ENCODE measurements at regions not wholly inside any gene's neighbourhood (a gene's known extent, or its start where the extent isn't known, plus 50 kb on each side); places are given as distances from the start of the nearest gene placed in this dataset.
A peak's percentile ranks its signal among the peaks of the same experiment; 100 is the strongest.

DNA sequence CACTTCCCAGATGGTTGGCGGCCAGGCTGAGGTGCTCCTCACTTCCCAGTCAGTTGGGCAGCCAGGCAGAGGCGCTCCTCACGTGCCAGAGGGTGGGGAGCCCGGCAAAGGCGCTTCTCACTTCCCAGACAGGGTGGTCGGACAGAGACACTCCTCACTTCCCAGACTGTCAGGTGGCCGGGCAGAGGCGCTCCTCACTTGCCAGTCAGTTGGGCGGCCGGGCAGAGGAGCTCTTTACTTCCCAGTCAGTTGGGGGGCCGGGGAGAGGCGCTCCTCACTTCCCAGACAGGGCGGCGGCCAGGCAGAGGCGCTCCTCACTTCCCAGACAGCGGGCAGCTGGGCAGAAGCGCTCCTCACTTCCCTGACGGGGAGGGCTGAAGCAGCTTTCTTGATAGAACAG lies 143.0 kb upstream of the ARID2 start:
- Histone ChIP-seq H3K9me3 (no peaks in the 10 kb centered on the region), H3K27ac (no peak overlapping the region), H3K4me3 (no peak overlapping the region), H3K27me3 (no peaks in the 10 kb centered on the region), H3K36me3 (replicated peaks in 1 of 2; ENCODE audit: insufficient read depth in 1 of 2, low read depth in 2 of 2) (no peaks in the 10 kb centered on the region), H3K4me1 (peaks cover 15% of the 10 kb centered on the region)
- ATAC-seq, result no peak
- DNase-seq, result no peak
- WGBS, 2 donors, result 94 to 96% methylated on average over 6 to 18 of the region's 18 CpGs
- TF ChIP-seq, protein P1, sequence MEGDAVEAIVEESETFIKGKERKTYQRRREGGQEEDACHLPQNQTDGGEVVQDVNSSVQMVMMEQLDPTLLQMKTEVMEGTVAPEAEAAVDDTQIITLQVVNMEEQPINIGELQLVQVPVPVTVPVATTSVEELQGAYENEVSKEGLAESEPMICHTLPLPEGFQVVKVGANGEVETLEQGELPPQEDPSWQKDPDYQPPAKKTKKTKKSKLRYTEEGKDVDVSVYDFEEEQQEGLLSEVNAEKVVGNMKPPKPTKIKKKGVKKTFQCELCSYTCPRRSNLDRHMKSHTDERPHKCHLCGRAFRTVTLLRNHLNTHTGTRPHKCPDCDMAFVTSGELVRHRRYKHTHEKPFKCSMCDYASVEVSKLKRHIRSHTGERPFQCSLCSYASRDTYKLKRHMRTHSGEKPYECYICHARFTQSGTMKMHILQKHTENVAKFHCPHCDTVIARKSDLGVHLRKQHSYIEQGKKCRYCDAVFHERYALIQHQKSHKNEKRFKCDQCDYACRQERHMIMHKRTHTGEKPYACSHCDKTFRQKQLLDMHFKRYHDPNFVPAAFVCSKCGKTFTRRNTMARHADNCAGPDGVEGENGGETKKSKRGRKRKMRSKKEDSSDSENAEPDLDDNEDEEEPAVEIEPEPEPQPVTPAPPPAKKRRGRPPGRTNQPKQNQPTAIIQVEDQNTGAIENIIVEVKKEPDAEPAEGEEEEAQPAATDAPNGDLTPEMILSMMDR (IDR thresholded peaks at IDR 0.05), result no peak
- no peak for TF ChIP-seq POLR2A (IDR thresholded peaks at IDR 0.05)
- intact Hi-C loops (cut with DNase I), result no loop called here

DNA sequence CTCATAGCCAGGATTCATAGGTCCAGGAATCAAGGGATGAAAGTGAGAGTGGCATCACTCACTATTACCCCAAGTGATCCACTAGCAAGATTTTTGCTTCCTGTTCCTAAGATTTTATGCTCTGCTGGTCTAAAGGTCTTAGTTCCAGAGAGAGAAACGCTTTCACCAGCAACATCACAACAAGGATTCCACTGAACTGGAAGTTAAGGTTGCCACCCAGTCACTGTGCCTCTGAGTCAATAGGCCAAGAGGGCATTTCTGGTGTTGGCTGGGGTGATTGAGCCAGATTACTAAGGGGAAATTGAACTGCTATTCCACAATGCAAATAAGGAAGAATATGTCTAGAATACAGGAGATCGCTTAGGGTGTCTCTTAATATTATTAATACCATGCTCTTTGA lies 142.5 kb upstream of the ARID2 start:
- no peak overlapping the region for H3K27ac ChIP-seq
- H3K4me3 ChIP-seq, result no peak overlapping the region
- ATAC-seq (no peak), DNase-seq (no peak)
- H3K9me3 ChIP-seq, result no peaks in the 10 kb centered on the region
- peaks cover 15% of the 10 kb centered on the region for H3K4me1 ChIP-seq
- no peaks in the 10 kb centered on the region for H3K27me3 ChIP-seq
- no peak for TF ChIP-seq POLR2A (IDR thresholded peaks at IDR 0.05)
- TF ChIP-seq, protein P1 (IDR thresholded peaks at IDR 0.05), result no peak
- WGBS, 2 donors, result 89 to 98% methylated on average over 2 of the region's 2 CpGs
- intact Hi-C loops (cut with DNase I), result no loop called here
- no peaks in the 10 kb centered on the region for H3K36me3 ChIP-seq (replicated peaks in 1 of 2; ENCODE audit: insufficient read depth in 1 of 2, low read depth in 2 of 2)

GRCh38 chr12:45587877-45588533 lies 141.5 kb upstream of the ARID2 start:
- ATAC-seq (no peak), DNase-seq (peak; percentile 7 to 60 (median 14))
- Histone ChIP-seq H3K4me1 (peaks cover 7% of the 10 kb centered on the region), H3K27me3 (no peaks in the 10 kb centered on the region), H3K36me3 (replicated peaks in 1 of 2; ENCODE audit: insufficient read depth in 1 of 2, low read depth in 2 of 2) (no peaks in the 10 kb centered on the region), H3K27ac (no peak overlapping the region), H3K4me3 (no peak overlapping the region), H3K9me3 (no peaks in the 10 kb centered on the region)
- WGBS, 2 donors, result 84 to 86% methylated on average over 3 of the region's 3 CpGs
- TF ChIP-seq, protein P1 (IDR thresholded peaks at IDR 0.05), result peak in 1 of 7 experiments; percentile 17
- no peak for TF ChIP-seq POLR2A (IDR thresholded peaks at IDR 0.05)
- intact Hi-C loops (cut with DNase I), result no loop called here

- intact Hi-C loops (cut with DNase I), result no loop called here
- WGBS, 2 donors, result 83 to 84% methylated on average over 2 of the region's 2 CpGs
- TF ChIP-seq, protein P1 (IDR thresholded peaks at IDR 0.05), result no peak
- no peak for TF ChIP-seq POLR2A (IDR thresholded peaks at IDR 0.05)
- Histone ChIP-seq H3K27ac (no peak overlapping the region), H3K9me3 (no peaks in the 10 kb centered on the region), H3K36me3 (replicated peaks in 1 of 2; ENCODE audit: insufficient read depth in 1 of 2, low read depth in 2 of 2) (no peaks in the 10 kb centered on the region), H3K27me3 (no peaks in the 10 kb centered on the region), H3K4me1 (no peaks in the 10 kb centered on the region), H3K4me3 (no peak overlapping the region)
- DNase-seq (no peak), ATAC-seq (no peak)
Measured at GRCh38 chr12:45590646-45591045, 138.9 kb upstream of the ARID2 start.

DNA sequence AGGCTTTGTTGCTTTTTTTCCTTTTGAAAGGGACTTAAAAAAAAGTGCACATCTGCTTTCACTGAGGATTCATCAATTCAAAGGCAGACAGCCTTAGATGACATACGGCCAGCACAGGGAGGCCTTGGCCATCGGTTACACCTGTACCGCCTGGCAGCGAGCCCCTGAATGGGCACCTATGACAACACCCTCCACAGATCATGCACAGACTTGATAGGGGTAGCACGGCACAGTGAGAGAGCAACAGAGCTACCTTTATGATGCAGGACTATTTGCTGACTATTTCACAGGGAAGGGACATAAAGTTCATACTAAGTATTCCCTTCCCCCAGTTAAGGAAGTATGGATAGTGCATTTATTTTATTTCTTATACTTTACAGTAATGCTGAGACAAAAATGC lies 137.9 kb upstream of the ARID2 start:
- H3K9me3 ChIP-seq, result no peaks in the 10 kb centered on the region
- intact Hi-C loops (cut with DNase I), result no loop called here
- H3K4me1 ChIP-seq, result no peaks in the 10 kb centered on the region
- no peak for ATAC-seq
- no peak overlapping the region for H3K27ac ChIP-seq
- H3K36me3 ChIP-seq (replicated peaks in 1 of 2; ENCODE audit: insufficient read depth in 1 of 2, low read depth in 2 of 2), result no peaks in the 10 kb centered on the region
- no peak overlapping the region for H3K4me3 ChIP-seq
- no peak for TF ChIP-seq POLR2A (IDR thresholded peaks at IDR 0.05)
- TF ChIP-seq, protein P1 (IDR thresholded peaks at IDR 0.05), result no peak
- DNase-seq, result no peak
- no peaks in the 10 kb centered on the region for H3K27me3 ChIP-seq
- WGBS, 2 donors, result 75 to 77% methylated on average over 5 of the region's 5 CpGs
